ENCODE measurements at regions not wholly inside any gene's neighbourhood (a gene's known extent, or its start where the extent isn't known, plus 50 kb on each side); places are given as distances from the start of the nearest gene placed in this dataset.

GRCh38 chr4:27484216-27484615 lies 623.6 kb downstream of the STIM2 start:
- no peak for FAIRE-seq

GRCh38 chr4:27490315-27490714 lies 629.7 kb downstream of the STIM2 start:
- FAIRE-seq (no peak), DNase-seq (ENCODE audit: low spot score) (no peak)

More at GRCh38 chr4:27484216-27484615, 623.6 kb downstream of the STIM2 start:
- no peak for DNase-seq (ENCODE audit: low spot score)

- no peak for FAIRE-seq
- no peak for DNase-seq (ENCODE audit: low spot score)
Observed at GRCh38 chr4:27490766-27491165, 630.1 kb downstream of the STIM2 start.

GRCh38 chr4:27506401-27506800 lies 645.8 kb downstream of the STIM2 start:
- DNase-seq (ENCODE audit: low spot score) (no peak), FAIRE-seq (no peak)

- FAIRE-seq, result no peak
- no peak for DNase-seq (ENCODE audit: low spot score)
Observed at GRCh38 chr4:27514711-27515110, 654.1 kb downstream of the STIM2 start.

GRCh38 chr4:27515140-27515539 lies 654.5 kb downstream of the STIM2 start:
- DNase-seq (ENCODE audit: low spot score) (no peak), FAIRE-seq (no peak)

- FAIRE-seq (no peak), DNase-seq (ENCODE audit: low spot score) (no peak)
Observed at GRCh38 chr4:27518876-27519275, 658.2 kb downstream of the STIM2 start.

- FAIRE-seq (no peak), DNase-seq (ENCODE audit: low spot score) (no peak)
Observed at GRCh38 chr4:27524224-27524623, 663.6 kb downstream of the STIM2 start.

- DNase-seq (ENCODE audit: low spot score), result no peak
- FAIRE-seq, result no peak
Observed at GRCh38 chr4:27534488-27534887, 673.8 kb downstream of the STIM2 start.

GRCh38 chr4:27568236-27568951 lies 707.8 kb downstream of the STIM2 start:
- FAIRE-seq (no peak), DNase-seq (ENCODE audit: low spot score) (no peak)

GRCh38 chr4:27568952-27569319 lies 708.3 kb downstream of the STIM2 start:
- FAIRE-seq (no peak), DNase-seq (ENCODE audit: low spot score) (no peak)

- FAIRE-seq, result no peak
- DNase-seq (ENCODE audit: low spot score), result no peak
Observed at GRCh38 chr4:27574743-27575142, 714.1 kb downstream of the STIM2 start.

- FAIRE-seq, result no peak
- DNase-seq (ENCODE audit: low spot score), result no peak
Observed at GRCh38 chr4:27577951-27578350, 717.3 kb downstream of the STIM2 start.

- no peak for DNase-seq (ENCODE audit: low spot score)
- no peak for FAIRE-seq
Observed at GRCh38 chr4:27592738-27593137, 732.1 kb downstream of the STIM2 start.

- no peak for DNase-seq (ENCODE audit: low spot score)
- no peak for FAIRE-seq
Observed at GRCh38 chr4:27594922-27595321, 734.3 kb downstream of the STIM2 start.

GRCh38 chr4:27595571-27596360 lies 735.1 kb downstream of the STIM2 start:
- DNase-seq (ENCODE audit: low spot score) (no peak), FAIRE-seq (no peak)

GRCh38 chr4:27602172-27602571 lies 741.5 kb downstream of the STIM2 start:
- DNase-seq (ENCODE audit: low spot score), result no peak
- no peak for FAIRE-seq

GRCh38 chr4:27604692-27605091 lies 744.1 kb downstream of the STIM2 start:
- no peak for FAIRE-seq
- DNase-seq (ENCODE audit: low spot score), result no peak

GRCh38 chr4:27616166-27616565 lies 755.5 kb downstream of the STIM2 start:
- no peak for DNase-seq (ENCODE audit: low spot score)
- no peak for FAIRE-seq

GRCh38 chr4:27619435-27619834 lies 758.8 kb downstream of the STIM2 start:
- FAIRE-seq, result no peak

GRCh38 chr4:27620886-27621285 lies 760.2 kb downstream of the STIM2 start:
- DNase-seq (ENCODE audit: low spot score) (no peak), FAIRE-seq (no peak)

More at GRCh38 chr4:27619435-27619834, 758.8 kb downstream of the STIM2 start:
- DNase-seq (ENCODE audit: low spot score), result no peak

GRCh38 chr4:27624749-27625148 lies 764.1 kb downstream of the STIM2 start:
- DNase-seq (ENCODE audit: low spot score), result no peak
- no peak for FAIRE-seq

GRCh38 chr4:27628609-27629008 lies 768.0 kb downstream of the STIM2 start:
- DNase-seq (ENCODE audit: low spot score) (no peak), FAIRE-seq (no peak)

Data from RCC 7860 (cell line).